ENCODE measurements at regions not wholly inside any gene's neighbourhood (a gene's known extent, or its start where the extent isn't known, plus 50 kb on each side); places are given as distances from the start of the nearest gene placed in this dataset.

GRCh38 chr1:229064320-229065168 is 206.4 kb upstream of the RAB4A start (continued):
- no peak for TF ChIP-seq USF2 (IDR thresholded peaks at IDR 0.05; ENCODE audit: low read depth, low read length)
- no peak for TF ChIP-seq USF2 (CRISPR knock-in tag; IDR thresholded peaks at IDR 0.05; ENCODE audit: borderline replicate concordance)
- TF ChIP-seq TCF7L2 (IDR thresholded peaks at IDR 0.05; ENCODE audit: low read depth, low read length) = peak; percentile 52; the same call in 1 of the 2 replicates
- no peak for TF ChIP-seq AGO2 (optimal IDR thresholded peaks at IDR 0.05; ENCODE audit: low read depth, low read length)
- no peak for TF ChIP-seq TRAFD1 (CRISPR knock-in tag; IDR thresholded peaks at IDR 0.05; ENCODE audit: borderline replicate concordance)
- TF ChIP-seq SIN3A (IDR thresholded peaks at IDR 0.05; ENCODE audit: borderline replicate concordance, low read depth, low read length) = no peak
- TF ChIP-seq FOXO1 (CRISPR knock-in tag; IDR thresholded peaks at IDR 0.05) = peak; percentile 48; the same call in 1 of the 2 replicates
- TF ChIP-seq SUZ12 (IDR thresholded peaks at IDR 0.05; ENCODE audit: low read depth, low read length) = no peak
- no peak for TF ChIP-seq ZNF274 (CRISPR knock-in tag; IDR thresholded peaks at IDR 0.05)
- TF ChIP-seq SOX5 (CRISPR knock-in tag; IDR thresholded peaks at IDR 0.05; ENCODE audit: borderline replicate concordance) = peak; percentile 98
- peak; percentile 42; the same call in 1 of the 2 replicates for TF ChIP-seq ZSCAN29 (CRISPR knock-in tag; conservative IDR thresholded peaks at IDR 0.05)
- no peak for TF ChIP-seq ZNF761 (CRISPR knock-in tag; conservative IDR thresholded peaks at IDR 0.05)
- TF ChIP-seq CCDC6 (CRISPR knock-in tag; IDR thresholded peaks at IDR 0.05) = no peak
- TF ChIP-seq ZNF460 (CRISPR knock-in tag; IDR thresholded peaks at IDR 0.05; ENCODE audit: borderline replicate concordance) = no peak
- TF ChIP-seq ZNF276 (CRISPR knock-in tag; IDR thresholded peaks at IDR 0.05; ENCODE audit: low read depth) = no peak
- TF ChIP-seq CEBPG (CRISPR knock-in tag; IDR thresholded peaks at IDR 0.05) = peak; percentile 78
- TF ChIP-seq MTA1 (CRISPR knock-in tag; IDR thresholded peaks at IDR 0.05; ENCODE audit: borderline replicate concordance) = no peak; the same call in none of the 2 replicates
- no peak for TF ChIP-seq CHCHD3 (CRISPR knock-in tag; IDR thresholded peaks at IDR 0.05)
- no peak for TF ChIP-seq HNRNPUL1 (IDR thresholded peaks at IDR 0.05; ENCODE audit: low read depth, low read length)
- peak; percentile 74; the same call in 1 of the 2 replicates for TF ChIP-seq TBX2 (CRISPR knock-in tag; IDR thresholded peaks at IDR 0.05; ENCODE audit: borderline replicate concordance)
- peak; percentile 53; the same call in 1 of the 2 replicates for TF ChIP-seq KAT8 (CRISPR knock-in tag; IDR thresholded peaks at IDR 0.05)

Data from HepG2 (cell line).